Activated CD4-positive, alpha-beta T cell treated with anti-CD3 and anti-CD28 coated beads, Interleukin-10, Interleukin-2, amounts not matched to agents 100 ng/mL and 50 ng/mL, durations not matched to agents 16 hours and 8 hours (primary cell): ENCODE measurements at regions not wholly inside any gene's neighbourhood (a gene's known extent, or its start where the extent isn't known, plus 50 kb on each side); places are given as distances from the start of the nearest gene placed in this dataset.
A peak's percentile ranks its signal among the peaks of the same experiment; 100 is the strongest.
"Not testable (repeated sequence)": the region's sequence is repeated elsewhere in the genome, so short reads cannot be mapped to it uniquely, and the experiment has no call there.

Source experiments
- DNase-seq: peaks from one replicate; pipeline ENCODE4 v3.0.0-alpha.2; 2020

DNA sequence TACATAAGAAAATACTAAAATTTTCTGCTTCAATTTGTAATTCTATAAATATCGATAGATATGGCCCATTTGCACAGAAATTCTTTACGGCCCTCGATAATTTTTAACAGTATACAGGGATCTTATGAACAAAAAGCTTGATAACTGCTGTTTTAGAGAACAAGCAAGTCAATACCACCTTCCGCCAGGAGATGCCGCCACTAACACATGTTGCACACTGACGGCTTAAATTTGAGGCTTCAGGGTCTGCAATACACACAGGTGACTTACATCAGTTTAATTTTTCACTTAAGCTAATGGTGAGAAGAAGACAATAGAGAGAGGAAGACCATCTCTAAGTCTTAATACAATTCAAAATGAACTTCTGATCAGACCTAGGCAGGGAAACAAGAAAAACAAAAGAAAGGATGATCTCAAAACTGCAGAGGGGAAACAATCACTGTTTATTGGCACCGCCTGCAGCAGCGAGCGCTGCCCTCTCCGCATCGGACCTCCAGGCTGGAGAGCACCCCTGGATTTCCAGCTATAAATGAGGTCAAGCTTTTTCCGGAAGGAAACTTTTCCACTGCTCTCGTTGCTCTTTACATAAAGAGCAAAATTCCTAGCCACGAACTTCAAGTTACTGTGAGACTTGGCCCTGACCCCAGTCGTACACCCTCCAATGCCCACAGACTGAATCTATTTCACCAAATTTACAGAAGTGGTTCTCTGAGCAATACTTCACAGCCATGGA lies 53.9 kb downstream of the OTOR start:
- DNase-seq: peak; percentile 61

DNA sequence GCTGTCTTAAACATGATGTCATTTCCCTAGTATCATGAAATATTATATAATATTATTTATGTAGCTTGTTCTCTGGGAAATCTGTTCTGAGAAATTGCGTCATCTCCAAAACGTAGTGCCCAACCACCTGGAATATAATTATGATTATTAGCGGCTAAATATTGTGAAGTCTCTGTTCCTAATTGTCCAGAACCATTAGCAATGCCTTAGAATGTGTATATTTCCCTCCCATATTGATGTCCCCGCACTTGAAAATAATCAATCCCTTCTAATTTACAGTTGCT lies 54.4 kb downstream of the OTOR start:
- DNase-seq: no peak

DNA sequence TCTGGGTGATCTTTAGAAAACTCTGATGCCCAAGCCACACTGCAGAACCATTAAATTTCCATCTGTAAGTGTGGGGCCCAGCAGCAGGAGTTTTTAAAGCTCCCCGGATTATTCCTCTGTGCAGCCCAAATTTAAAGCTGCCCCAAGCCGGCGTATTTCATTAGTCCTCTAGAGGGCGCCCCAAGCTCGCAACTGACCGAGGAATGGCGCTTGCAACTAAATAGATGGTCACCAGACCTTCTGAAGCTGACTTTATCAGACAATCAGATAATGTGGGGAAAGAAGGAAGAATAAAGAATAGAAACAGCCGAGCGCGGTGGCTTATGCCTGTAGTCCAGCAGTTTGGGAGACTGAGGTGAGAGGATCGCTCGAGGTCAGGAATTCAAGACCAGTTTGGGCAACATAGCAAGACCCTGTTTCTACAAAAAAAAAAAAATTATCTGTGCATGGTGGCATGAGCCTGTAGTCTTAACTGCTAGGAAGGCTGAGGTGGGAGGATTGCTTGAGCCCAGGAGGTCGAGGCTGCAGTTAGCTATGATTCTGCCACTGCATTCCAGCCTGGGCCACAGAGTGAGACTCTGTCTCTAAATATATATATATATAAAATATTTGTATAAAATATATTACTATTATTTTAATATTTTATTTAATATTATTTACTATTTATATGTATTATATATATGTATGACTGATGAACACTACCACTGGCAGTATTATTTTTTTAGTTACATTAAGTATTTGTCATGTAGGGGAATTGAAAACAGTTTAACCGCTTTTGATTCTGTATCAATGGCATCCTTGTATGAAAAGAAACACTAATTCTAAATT lies 56.0 kb downstream of the OTOR start:
- peak; percentile 60 for DNase-seq

DNA sequence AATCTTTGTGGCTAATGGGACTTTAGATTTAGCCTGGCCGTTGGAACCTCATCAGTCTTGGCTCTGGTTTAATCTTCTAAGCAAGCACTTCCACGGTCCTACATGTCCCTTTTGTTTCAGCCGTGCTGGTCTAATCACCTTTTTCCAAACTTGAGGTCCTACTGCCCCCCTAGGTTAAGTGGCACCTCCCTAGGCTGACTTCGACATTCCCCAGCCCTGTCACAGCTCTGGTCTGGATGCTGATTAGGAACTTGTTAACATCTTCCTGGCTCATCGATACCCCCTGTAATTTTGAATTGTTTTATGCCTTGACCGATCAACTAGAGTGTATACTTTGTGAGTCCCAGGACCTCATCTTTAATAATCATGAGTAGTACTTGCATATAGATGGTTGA lies 56.6 kb downstream of the OTOR start:
- DNase-seq: no peak

DNA sequence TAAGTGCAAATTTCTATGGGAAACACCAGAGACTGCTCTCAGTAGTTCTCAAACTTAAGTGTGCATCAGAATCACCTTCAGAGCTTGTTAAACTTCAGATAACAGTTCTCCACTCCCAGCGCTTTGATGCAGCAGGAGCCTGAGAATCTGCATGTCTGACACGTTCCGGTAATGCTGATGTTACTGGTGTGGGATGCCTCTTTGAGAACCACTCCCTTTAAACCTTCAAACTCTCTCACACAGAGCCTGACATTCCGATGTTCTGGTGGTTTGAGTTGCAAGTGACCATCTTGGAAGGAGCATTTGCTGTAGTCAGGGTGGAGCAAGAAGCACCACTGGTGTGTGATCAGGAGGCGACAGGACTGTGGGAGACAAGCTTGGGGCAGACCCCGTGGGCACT lies 57.9 kb downstream of the OTOR start:
- no peak for DNase-seq

DNA sequence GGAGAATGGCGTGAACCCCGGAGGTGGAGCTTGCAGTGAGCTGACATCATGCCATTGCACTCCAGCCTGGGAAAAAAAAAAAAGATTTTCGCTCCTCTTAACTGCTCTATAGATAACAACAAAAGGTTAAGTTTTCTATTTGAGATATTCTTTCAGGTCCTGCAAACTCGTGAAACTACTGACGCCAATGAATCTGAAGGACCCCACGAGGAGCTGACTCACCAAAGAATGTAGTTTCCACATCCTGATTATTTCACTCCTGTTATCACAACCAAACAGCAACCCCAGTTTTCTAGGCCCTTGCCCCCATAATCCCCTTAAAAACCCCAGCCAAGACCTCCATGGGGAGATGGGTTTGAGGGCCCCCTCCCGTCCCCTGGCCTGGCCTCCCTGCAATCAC lies 58.7 kb downstream of the OTOR start:
- no peak for DNase-seq

DNA sequence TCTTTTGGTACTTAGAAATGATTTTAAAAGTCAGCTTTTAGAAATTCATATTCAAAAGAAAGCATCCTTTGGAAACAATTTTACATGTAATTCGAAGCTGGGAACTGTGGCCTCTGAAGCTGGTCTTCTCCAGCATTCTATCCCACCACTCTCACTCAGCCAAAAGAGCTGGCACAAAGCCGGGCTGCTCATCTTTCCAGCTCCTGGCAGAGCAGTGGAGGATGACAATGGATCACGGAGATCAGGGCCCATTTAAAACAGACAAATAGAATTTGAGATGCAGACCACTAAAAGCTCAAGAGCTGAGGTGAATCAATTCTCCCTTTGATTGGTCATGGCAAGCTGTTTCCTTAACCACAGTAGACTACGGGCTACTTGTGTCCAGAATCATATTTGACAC lies 60.6 kb downstream of the OTOR start:
- DNase-seq: no peak

DNA sequence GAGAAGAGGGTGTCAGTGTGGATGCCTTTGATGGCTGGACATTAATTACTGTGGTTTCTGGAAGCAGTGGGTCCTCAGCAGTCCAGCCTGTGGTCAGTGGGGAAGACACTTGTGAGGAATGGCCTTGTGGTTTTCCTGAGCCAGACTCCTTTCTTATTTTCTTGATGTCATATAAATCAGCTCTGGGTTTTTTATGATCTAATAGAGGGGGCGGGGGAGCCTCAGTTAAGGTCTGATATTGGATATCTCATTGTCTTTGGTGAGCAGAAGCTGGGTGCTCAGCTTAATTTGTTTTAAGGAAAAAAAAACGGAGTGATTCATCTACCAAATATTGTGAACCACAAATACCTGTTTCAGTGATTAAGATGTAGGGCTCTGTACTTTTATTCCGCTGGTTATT lies 62.1 kb downstream of the OTOR start:
- no peak for DNase-seq

DNA sequence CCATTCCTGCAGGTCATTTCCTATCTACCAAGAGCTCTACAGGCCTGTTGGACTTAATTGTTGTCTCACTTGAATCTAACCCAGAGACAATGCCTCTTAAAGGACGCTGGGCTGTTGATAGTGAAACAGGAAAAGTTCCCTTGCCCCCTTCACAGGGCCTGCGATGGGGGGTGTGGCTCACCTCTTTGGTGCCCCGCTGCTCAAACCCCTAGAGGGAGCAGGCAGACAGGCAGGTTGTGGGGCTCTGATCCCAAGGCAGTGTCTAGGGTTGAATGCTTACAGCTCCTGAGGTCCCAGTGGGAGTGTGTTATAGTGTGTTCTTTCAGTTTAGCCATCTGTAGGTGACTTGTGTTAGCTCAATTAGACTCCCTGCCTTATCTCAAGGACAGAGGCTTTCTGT lies 68.0 kb downstream of the OTOR start:
- no peak for DNase-seq

DNA sequence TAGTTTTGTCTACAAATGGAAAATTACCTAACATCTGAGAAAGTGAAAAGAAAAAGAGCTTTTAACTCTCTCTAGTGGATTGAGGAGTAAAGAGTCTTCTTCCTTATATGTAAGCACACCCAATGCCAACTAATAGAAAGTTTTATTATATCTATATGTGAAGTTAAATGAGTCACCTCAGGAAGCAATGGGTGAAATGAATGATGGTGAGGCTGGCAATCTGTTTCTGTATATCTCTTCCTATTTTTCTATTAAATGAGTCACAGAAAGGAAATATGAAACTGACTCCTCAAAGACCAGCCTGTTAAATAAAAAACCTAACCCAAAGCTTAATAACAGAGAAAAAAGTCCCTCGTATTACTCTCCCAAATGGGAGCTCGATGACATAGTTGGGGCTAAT lies 71.3 kb downstream of the OTOR start:
- peak; percentile 5 for DNase-seq

DNA sequence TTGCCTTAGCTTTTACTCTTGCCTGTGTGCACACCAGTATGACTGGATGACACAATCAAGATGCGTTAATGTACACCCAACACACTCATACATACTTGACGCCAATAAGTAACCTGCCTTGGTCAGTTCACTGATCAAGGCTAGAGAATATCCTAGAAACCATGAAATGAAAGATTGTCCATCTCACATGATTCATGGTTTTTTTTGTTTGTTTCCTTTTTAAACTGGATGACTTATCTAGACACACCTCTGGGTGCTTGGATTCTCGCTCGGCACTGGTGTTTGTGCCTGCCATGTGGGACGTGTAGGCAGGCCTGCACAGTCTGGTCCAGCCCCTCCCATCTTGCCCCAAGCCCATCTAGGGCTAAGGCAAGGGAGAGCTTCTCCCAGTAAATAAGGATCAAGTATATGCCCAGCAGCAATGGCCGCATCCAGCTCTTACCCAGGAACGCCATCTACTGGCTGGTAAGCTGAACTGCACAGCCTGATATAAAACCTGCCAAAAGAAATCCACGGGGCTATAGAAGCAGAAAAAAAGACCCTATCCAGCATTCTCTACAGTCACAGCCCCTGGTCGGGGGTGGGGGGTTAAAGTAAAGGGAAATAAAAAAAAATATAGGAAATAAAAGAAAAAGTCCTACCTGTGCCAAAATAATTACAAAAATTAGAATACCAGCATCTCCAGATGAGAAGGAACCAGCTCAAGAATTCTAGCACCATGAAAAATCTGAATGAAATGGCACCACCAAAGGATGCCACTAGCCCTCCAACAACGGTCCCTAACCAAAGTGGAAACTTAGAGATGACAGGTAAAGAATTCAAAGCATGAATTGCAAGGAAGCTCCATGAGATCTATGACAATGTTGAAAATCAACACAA lies 73.3 kb downstream of the OTOR start:
- DNase-seq: peak; percentile 57

DNA sequence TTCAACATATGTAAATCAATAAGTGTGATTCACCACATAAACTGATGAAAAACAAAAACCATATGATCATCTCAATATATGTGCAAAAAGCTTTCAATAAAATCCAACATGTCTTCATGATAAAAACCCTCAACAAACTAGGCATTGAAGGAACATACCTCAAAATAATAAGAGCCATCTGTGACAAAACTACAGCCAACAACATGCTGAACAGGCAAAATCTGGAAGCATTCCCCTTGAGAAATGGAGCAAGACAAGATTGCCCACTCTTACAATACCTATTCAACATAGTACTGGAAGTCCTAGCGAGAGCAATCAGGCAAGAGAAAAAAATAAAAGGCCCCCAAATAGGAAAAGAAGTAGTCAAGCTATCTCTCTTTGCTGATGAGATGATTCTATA lies 76.5 kb downstream of the OTOR start:
- DNase-seq: no peak

DNA sequence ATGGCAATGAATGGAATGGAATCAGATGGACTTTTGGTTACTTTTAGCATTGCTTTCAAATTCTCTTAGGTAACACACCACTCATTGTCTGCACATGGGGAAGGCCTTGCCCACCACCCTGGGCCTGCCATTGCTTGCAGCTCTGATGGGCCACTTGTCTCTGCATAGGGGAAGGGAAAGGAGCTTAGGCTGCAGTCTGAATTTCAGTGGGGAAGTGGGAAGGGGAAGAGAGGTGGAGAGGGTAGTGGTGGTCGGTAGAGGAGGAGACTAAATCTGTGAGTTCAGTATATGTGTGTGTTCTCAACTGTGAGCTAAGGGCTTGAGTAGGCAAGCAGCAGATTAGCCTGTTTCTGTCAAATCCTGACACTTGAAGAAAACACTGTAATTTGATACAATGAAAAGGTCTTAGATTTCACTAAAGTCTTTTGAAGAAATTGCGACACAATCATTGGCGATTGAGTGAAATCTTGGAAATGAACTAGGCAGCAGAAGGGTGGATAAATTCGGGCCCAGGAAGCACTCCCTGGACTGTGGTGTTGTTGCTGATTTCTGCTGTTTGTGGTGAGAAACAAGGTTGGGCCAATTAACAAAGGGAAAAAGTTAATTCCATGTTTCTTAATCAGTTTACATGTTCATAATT lies 80.6 kb downstream of the OTOR start:
- no peak for DNase-seq

DNA sequence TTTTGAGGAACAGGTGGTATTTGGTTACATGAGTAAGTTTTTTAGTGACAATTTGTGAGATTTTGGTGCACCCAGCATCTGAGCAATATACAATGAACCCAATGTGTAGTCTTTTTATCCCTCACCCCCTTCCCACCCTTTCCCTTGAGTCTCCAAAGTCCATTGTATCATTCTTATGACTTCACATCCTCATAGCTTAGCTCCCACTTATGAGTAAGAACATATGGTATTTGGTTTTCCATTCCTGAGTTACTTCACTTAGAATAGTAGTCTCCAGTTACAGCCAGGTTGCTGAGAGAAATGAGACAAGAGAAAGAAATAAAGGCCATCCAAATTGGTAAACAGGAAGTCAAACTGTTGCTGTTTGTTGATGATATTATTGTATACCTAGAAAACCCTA lies 87.5 kb downstream of the OTOR start:
- DNase-seq: not testable (repeated sequence)

DNA sequence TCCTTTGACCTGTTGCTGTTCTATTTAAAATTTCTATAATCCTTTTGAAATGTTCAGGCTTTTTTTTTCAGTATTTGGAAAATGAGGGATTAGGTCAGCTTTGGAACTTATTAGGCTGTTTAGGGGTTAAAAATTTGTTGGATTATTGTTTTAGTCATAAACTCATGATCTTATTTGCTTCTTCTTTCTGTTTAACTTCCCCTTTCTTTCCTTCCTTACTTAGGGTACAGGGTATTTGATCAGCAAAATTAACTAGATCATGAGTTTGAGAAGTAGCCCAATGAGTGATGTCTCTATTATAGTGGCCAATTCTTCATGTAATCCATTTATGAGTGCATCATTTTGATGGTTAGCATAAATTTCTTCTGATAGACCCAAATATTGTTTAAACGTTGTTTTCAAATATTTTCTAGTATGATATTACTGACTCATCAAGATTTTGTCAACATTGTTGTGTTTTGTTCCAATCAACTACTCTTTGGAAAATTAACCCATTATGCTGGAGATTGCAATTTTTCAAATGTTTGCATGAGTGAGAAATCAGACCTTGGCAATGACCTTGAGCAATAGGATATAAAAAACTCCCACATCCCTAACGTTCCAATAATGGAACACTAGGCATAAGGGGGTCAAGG lies 94.4 kb downstream of the OTOR start:
- no peak for DNase-seq

DNA sequence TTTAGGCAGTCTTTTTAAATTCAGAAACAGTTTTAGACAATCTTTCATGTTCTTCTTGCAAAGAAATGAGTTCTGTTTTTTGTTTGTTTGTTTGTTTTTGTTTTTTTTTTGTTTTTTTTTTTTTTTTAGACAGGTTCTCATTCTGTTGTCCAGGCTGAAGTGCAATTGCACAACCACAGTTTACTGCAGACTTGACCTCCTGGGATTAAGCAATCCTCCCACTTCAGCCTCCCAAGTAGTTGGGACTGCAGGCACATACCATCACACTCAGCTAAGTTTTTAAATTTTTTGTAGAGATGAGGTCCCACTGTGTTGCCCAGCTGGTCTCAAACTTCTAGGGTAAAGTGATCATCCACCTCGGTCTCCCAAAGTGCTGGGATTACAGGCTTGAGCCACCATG lies 96.2 kb downstream of the OTOR start:
- no peak for DNase-seq

DNA sequence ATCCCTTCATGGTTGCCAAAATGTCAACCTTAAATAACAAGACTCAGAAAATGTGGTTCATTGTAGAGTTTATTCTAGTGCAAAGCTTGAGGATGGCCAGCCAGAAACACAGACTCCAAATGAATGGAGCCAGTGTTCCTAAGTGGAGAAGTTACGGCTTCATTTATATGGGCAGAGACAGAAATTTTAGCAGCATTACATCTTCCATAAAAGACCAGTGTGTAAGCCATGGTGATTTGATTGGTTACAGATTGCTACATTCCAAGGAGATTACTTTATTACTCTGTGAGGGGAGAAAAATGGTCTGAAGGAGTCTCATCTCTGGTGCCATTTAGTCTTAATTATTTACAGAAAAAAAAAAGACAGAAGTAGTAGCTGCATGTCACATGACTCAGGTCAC lies 97.8 kb downstream of the OTOR start:
- no peak for DNase-seq

DNA sequence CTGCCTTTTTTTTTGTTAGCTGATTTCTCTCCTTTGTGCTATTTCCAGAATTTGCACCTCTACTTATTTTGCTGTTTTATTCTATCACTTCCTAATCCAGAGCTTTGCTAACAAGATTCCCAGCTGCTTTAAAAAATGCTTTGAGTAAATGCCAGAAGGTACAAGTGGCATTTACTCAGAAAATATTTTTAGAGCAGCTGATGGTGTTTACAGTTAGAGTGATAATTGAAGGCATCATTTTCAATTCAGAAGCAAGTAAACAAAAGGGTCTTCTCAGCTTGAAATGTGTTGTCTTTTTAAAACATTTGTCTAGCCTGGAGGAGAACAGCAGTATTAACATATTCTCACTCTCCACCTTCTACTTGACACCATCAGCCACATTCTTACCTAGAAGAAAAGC lies 99.9 kb downstream of the OTOR start:
- DNase-seq: no peak

DNA sequence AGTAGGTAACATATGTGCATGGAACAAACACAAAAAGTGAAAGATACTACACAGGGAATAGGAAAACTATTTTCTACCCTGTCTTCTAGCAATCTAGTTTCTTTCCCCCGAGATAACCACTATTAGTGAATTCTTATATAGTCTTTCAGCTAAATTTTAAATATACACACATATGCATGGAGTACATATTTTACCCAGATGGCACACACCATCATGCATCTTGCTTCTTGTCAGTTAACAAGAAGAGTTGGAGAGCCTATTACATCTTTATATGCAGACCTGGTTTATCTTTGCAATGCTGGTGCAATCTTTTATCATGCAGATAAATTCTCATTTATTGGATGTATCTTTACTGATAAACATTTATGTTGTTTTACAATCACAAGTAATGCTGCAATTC lies 100.4 kb downstream of the OTOR start:
- DNase-seq: no peak

DNA sequence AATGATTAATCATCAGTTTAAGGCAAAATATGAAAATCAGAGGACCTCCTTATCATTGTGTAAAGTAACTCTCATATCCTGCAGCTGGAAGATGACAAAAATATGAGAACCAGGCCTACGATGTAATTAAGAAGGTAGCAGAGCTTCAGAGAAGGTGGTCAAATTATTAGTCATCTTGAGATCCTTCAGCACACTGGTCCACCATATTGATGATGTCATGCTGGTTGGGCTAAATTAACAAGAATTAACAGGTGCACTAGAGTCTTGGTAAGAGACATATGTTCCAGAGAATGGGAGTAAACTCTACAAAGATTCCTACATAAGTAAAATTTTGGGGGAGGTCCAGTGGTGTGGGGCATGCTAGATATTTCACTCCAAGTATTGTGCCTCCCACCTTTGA lies 112.8 kb downstream of the OTOR start:
- DNase-seq: no peak

DNA sequence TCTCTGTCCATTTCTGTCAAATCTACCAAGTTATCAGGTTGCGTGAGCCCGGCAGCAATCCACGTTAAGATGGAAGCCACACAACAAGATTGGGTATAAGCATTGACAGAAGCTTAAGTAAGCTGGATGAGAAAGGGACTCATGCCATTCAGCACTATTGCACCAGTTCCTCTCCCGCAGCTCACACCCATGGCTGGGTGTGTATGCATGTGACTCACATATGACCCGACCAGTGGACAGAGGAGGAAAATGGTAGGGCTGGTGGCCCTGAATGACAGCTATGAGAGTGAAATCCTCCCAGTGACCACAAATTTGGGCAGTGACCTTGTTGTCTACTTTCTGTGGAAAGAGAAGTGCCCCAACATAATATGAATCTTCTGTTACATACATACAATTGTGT lies 113.5 kb downstream of the OTOR start:
- no peak for DNase-seq

DNA sequence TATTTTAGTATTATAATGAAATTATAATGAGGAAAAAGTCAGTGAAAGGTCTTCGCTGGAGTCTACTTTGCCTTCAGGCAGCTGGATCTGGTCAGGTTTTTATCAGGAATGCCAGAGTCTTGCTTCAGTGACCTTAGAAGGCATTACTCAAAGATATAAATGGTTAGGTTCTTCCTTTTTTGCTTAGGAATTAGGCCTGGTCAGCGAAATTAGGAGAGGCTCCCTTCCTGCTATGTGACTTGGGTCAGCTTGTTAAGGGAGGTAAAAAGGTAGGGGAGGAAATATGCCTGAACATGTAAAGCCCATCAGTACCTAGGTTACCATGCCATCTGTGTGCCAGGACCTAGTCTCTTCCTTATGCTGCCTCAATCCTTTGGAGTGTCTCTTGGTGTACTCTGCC lies 115.1 kb downstream of the OTOR start:
- no peak for DNase-seq

DNA sequence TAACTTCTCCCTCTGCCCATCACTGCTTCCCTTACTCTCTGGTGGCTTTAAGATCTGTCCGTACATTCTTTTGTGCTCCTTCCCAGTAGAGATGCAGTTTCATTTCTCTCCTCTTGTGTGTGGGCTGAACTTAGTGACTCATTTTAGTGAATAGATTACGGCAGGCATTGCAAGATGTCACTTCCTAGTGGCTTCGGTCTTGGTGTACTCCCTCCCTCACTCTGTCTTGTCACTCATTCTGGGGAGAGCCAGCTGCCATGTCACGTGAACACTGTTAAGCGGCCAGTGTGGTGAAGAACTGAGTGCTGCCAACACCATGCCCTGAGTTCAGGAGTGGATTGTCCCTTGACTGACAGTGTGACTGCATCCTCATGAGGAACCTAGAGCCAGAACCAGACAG lies 115.9 kb downstream of the OTOR start:
- no peak for DNase-seq
